LNCAP (cell line): ENCODE measurements at regions not wholly inside any gene's neighbourhood (a gene's known extent, or its start where the extent isn't known, plus 50 kb on each side); places are given as distances from the start of the nearest gene placed in this dataset.
A peak's percentile ranks its signal among the peaks of the same experiment; 100 is the strongest.

ENCODE experiments used
- TF ChIP-seq, protein P1 (sequence below): fragments of 450-650 bp; IDR thresholded peaks from 2 replicates; pipeline ENCODE4 v1.5.1; 2017; ENCODE audit warnings: mild to moderate bottlenecking

DNA sequence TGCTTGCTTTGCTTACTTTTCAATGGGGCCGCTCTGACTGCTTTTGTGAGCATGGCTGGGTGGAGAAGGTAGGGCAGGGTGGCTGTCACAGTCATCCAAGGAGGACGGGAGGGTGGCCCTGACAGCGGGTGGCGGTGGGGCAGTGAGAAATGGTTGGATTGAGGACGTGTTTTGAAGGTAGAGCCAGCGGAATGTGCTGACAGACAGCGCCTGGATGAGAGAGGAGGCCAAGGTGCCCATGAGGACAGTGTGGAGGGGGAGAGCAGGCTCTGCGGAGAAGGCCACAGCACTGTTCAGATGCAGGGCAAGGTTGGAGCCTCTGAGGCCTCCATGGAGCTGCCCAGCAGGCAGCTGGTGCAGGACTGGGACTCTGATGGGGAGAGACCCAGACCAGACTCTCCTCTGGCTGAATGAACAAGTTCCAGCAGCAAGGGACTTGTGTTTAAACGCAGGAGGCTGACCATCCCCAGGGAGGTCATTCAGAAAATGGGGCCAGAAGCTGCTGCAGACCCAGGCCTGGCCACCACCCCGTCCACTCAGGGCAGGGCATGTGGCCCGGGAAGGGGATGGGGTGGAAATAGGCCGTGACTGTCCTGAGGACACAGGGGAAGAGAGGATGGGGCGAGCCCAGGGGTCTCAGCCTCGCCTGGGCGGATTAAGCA, 120.3 kb upstream of the PRR20G start:
- TF ChIP-seq, protein P1, sequence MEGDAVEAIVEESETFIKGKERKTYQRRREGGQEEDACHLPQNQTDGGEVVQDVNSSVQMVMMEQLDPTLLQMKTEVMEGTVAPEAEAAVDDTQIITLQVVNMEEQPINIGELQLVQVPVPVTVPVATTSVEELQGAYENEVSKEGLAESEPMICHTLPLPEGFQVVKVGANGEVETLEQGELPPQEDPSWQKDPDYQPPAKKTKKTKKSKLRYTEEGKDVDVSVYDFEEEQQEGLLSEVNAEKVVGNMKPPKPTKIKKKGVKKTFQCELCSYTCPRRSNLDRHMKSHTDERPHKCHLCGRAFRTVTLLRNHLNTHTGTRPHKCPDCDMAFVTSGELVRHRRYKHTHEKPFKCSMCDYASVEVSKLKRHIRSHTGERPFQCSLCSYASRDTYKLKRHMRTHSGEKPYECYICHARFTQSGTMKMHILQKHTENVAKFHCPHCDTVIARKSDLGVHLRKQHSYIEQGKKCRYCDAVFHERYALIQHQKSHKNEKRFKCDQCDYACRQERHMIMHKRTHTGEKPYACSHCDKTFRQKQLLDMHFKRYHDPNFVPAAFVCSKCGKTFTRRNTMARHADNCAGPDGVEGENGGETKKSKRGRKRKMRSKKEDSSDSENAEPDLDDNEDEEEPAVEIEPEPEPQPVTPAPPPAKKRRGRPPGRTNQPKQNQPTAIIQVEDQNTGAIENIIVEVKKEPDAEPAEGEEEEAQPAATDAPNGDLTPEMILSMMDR = no peak

DNA sequence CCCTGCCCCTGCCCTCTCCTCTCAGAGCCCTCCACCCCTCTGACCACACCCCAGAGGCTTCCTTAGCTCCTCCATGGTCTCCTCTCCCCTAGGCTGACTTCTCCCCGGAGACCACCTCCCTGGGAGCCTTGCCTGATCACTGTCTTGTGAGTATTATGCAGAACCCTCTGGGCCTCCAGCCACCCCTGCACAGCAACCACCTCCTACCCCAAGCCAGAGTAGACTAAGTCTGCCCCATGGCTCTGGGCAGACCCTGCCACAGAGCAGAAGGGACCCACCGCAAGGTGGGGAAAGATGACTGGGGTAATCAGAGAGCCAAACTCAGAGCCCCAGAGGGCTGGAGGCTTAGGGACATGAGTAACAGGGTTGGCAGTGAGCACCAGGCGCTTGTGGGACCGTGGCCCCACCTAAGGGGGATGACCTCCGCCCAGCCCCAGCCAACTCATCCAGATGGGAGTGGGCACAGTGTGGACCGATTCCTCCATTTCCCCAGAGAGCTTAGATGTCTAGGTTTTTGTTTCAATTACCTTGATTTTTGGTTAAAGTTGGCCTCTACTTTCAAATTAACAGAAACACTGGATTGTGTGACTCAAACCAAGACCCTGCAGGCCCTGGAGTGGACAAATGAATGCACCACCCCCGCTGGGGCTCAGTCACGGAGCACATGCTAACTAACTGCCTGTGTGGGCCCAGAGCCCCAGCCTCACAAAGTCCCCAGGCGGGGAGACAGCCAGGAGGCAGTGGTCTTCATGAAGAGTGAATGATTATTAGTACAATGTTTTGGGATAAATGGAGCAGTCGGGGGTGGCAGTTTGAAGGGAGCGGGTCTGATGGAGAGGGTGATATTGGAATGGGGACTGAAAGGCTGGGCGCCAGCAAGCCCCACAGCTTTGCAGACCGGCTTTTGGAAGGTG, 119.4 kb upstream of the PRR20G start:
- TF ChIP-seq, protein P1 = no peak

GRCh38 chr3:127406309-127407025, 118.6 kb upstream of the PRR20G start:
- TF ChIP-seq, protein P1 = peak; percentile 31; the same call in 1 of the 2 replicates

DNA sequence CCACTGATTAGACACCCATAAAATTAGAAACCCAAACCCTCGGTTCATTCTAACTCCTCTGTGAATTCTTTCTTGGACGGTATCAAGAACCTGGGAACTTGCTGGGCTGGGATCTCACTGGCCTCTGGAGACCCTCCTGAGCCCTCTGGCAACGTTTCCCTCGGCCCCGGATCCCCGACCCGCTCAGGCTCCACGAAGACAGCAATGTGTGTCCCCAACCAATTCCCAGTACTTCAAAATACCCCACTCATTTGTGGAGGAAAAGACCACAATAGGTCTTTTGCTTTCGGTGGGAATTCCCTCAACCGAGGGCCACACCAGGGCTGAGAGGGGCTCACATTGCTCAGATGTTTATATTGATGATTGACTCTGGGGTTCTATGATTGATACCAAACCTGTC, 117.9 kb upstream of the PRR20G start:
- TF ChIP-seq, protein P1 = no peak

- TF ChIP-seq, protein P1 = no peak
Measured at GRCh38 chr3:127405010-127405598, 117.3 kb upstream of the PRR20G start.

DNA sequence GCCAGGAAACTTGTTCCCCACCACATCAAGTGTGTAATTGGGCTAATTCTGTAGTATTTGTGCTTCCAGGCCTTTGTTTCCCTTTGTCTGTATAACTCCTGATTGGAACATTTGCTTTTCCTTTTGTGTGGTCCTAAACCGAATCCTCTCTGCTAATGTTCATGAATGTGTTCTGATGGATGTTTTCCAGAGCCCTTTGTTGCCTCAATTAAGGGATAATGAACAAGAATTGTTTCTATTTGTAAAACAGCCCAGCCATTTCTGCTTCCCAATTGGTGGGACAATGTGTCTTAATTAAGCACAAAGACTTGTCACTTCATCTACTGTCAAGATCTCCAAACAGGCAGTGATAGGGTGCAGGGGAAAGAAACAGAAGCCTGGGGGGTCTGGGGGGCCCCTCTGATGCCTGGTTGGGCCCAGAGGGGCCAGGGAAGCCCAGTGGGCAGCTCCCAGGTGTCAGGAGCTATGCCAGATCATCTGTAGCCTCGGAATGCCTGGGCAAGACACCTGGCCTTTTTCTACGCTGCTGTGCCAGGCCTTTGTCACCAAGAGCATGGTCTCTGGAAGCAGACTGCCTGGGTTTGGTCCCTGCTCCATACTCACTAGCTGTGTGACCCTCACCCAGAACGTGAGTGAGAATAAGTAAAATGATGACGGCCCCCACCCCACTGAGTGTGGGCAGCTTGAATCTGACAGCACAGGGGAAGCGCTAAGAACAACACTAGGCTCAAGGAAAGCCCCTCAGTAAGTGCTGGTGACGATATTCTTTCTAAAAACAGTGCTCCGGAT, 116.6 kb upstream of the PRR20G start:
- TF ChIP-seq, protein P1 = no peak

DNA sequence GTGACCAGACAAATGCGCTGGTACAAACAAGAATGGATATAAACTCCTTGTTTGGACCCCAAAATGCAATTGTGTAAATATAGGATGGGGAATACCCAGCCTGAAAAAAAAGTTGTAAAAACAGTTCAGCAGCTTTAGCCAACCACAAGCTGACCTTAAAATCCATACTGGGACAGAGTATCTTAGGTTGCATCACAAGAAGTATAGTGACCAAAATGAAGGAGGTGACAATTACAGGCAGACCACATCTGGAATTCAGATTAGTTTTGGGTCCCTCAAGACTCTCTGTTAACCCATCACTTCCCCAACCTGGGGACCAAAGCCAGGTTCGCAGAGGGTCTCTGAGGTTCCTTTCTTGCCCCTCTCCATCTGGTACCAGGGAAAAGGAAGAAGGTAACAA, 115.9 kb upstream of the PRR20G start:
- TF ChIP-seq, protein P1 = no peak
